Cardiac muscle cell (in vitro differentiated cells and primary cell): ENCODE measurements at regions not wholly inside any gene's neighbourhood (a gene's known extent, or its start where the extent isn't known, plus 50 kb on each side); places are given as distances from the start of the nearest gene placed in this dataset.

ENCODE experiments used
- DNase-seq, 2 donors: peaks; one replicate each; pipeline versions ENCODE4 v3.0.0 to v3.0.0-alpha.2; 2010 to 2017; ENCODE audit warnings: low read depth in 1 of 2, low spot score in 1 of 2
- H3K27ac ChIP-seq: fragments of 200-600 bp; sonication (generic); 2 replicates; pipeline ENCODE4 v1.5.1; 2016
- H3K27me3 ChIP-seq: fragments of 200-600 bp; sonication (generic); 2 replicates; pipeline ENCODE4 v1.6.0; 2016; ENCODE audit warnings: control low read depth
- H3K36me3 ChIP-seq: fragments of 200-600 bp; sonication (generic); 2 replicates; pipeline ENCODE4 v1.5.1; 2016; ENCODE audit warnings: control low read depth
- H3K4me1 ChIP-seq: fragments of 200-600 bp; sonication (generic); 2 replicates; pipeline ENCODE4 v1.8.1; 2017; ENCODE audit warnings: low read depth, mild to moderate bottlenecking, mixed run types
- H3K4me3 ChIP-seq: fragments of 200-600 bp; sonication (generic); 2 replicates; pipeline ENCODE4 v1.5.1; 2016; ENCODE audit warnings: mild to moderate bottlenecking
- H3K9me3 ChIP-seq: fragments of 200-600 bp; sonication (generic); 2 replicates; pipeline ENCODE4 v1.5.1; 2017; ENCODE audit warnings: low read depth, mild to moderate bottlenecking, control low read depth
- CTCF ChIP-seq: IDR thresholded peaks from 2 replicates; pipeline ENCODE4 v1.5.1; 2012; ENCODE audit warnings: low read depth, mild to moderate bottlenecking, low read length

DNA sequence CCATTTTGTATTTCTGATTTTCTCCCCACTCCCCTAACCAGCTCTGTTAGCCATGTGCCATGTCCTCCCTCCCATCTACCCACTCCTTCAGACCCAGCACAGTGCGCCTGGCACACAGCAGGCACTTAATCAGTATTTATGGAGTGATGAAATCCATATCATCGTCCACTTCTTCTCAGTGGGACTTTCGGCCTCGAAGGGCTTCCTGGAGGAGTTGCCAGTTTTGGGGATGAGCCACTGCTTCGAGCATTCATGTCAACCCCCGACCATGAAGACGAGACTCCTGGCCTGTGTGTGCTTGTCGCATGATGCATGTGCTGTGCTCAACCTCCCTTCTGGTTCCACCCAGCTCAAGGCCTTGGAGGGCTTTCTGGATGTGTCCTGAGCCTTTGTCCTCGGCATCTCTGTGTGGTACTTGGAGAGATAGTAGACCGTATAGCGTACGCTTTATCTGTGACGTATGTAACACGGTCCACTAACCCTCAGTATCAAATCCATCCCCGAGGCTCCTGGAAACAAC, 119.5 kb upstream of the RTL1 start:
- H3K9me3 ChIP-seq: no peaks in the 10 kb centered on the region
- no peak overlapping the region for H3K27ac ChIP-seq
- H3K36me3 ChIP-seq: no peaks in the 10 kb centered on the region
- no peak for TF ChIP-seq CTCF
- H3K27me3 ChIP-seq: no peaks in the 10 kb centered on the region
- H3K4me3 ChIP-seq: no peak overlapping the region
- no peaks in the 10 kb centered on the region for H3K4me1 ChIP-seq
- no peak for DNase-seq

DNA sequence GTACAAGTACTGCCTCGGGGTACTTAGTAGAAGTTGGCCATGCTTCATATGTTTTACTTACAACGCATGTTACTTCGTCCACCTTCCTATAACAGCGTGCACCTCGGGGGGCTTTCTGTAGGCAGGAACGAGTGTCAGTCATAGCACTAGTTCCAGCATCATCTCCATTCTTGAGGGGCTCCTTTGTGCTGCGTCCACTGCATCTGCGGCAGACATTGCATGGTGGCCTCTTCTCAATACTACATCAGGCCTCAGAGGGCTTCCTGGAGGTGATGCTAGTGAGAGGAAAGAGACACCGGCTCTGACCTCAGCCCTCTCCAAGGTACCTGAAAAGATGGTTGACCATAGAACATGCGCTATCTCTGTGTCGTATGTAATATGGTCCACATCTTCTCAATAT, 121.2 kb upstream of the RTL1 start:
- no peaks in the 10 kb centered on the region for H3K4me1 ChIP-seq
- no peak overlapping the region for H3K27ac ChIP-seq
- H3K9me3 ChIP-seq: no peaks in the 10 kb centered on the region
- H3K27me3 ChIP-seq: no peaks in the 10 kb centered on the region
- no peak for TF ChIP-seq CTCF
- no peak for DNase-seq
- no peak overlapping the region for H3K4me3 ChIP-seq
- H3K36me3 ChIP-seq: no peaks in the 10 kb centered on the region

GRCh38 chr14:101025131-101025530, 121.6 kb upstream of the RTL1 start:
- no peaks in the 10 kb centered on the region for H3K4me1 ChIP-seq

DNA sequence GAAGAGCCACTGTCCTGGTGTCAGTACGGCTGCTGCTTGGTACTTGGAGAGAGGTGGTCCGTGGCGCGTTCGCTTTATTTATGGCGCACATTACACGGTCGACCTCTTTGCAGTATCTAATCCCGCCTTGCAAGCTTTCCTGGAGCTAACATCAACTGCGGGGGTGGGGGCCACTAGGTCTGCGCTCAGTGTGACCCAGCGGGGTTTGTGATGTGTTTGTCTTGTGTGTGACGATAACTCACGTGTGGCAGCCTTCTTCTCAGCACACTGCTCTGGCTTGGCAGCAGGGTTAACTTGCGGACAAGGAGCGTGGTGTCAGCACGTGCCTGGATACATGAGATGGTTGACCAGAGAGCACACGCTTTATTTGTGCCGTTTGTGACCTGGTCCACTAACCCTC, 122.2 kb upstream of the RTL1 start:
- Histone ChIP-seq H3K27ac (no peak overlapping the region), H3K4me1 (no peaks in the 10 kb centered on the region), H3K9me3 (no peaks in the 10 kb centered on the region), H3K4me3 (no peak overlapping the region), H3K27me3 (no peaks in the 10 kb centered on the region), H3K36me3 (no peaks in the 10 kb centered on the region)
- no peak for DNase-seq
- TF ChIP-seq CTCF: no peak

More at GRCh38 chr14:101025131-101025530, 121.6 kb upstream of the RTL1 start:
- Histone ChIP-seq H3K9me3 (no peaks in the 10 kb centered on the region), H3K36me3 (no peaks in the 10 kb centered on the region), H3K27ac (no peak overlapping the region), H3K4me3 (no peak overlapping the region), H3K27me3 (no peaks in the 10 kb centered on the region)
- no peak for DNase-seq
- TF ChIP-seq CTCF: no peak

GRCh38 chr14:101026341-101026740, 122.8 kb upstream of the RTL1 start:
- Histone ChIP-seq H3K4me1 (no peaks in the 10 kb centered on the region), H3K4me3 (no peak overlapping the region), H3K9me3 (no peaks in the 10 kb centered on the region), H3K27ac (no peak overlapping the region), H3K27me3 (no peaks in the 10 kb centered on the region), H3K36me3 (no peaks in the 10 kb centered on the region)
- DNase-seq: no peak
- TF ChIP-seq CTCF: no peak

DNA sequence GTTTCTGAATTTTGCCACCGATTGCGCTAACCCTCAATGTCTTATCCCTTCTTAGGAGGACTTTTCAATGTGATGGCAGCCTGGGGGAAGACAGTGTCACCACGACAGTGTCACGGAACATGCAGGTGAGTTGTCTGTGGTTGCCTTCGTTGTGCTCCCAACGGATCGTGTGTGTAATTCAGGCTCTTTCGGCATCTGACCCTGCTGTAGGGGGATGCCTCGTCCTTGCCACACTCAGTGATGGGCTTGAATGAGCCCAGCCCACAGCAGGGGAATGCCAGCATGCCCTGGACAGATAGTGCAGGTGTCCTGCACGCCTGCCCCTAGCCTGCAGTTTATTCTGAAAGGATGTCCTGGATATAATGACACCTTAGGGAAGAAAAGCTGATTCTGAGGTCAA, 123.8 kb upstream of the RTL1 start:
- H3K4me3 ChIP-seq: no peak overlapping the region
- no peaks in the 10 kb centered on the region for H3K9me3 ChIP-seq
- no peak overlapping the region for H3K27ac ChIP-seq
- H3K27me3 ChIP-seq: no peaks in the 10 kb centered on the region
- DNase-seq: no peak
- no peak for TF ChIP-seq CTCF
- no peaks in the 10 kb centered on the region for H3K36me3 ChIP-seq
- no peaks in the 10 kb centered on the region for H3K4me1 ChIP-seq
